DND-41 (cell line): ENCODE measurements at regions not wholly inside any gene's neighbourhood (a gene's known extent, or its start where the extent isn't known, plus 50 kb on each side); places are given as distances from the start of the nearest gene placed in this dataset.

Experiments
- EZH2 ChIP-seq: IDR thresholded peaks from 3 replicates; pipeline ENCODE4 v1.6.1; 2012; ENCODE audit warnings: borderline replicate concordance, low read depth, mild to moderate bottlenecking, moderate library complexity, low read length, inconsistent platforms; ENCODE audit not compliant: severe bottlenecking
- TF ChIP-seq, protein P1 (sequence below): IDR thresholded peaks from 2 replicates; pipeline ENCODE4 v1.5.1; 2012; ENCODE audit warnings: borderline replicate concordance, low read length, moderate library complexity, mild to moderate bottlenecking; ENCODE audit not compliant: poor library complexity, severe bottlenecking; ENCODE audit errors: extremely low read depth

DNA sequence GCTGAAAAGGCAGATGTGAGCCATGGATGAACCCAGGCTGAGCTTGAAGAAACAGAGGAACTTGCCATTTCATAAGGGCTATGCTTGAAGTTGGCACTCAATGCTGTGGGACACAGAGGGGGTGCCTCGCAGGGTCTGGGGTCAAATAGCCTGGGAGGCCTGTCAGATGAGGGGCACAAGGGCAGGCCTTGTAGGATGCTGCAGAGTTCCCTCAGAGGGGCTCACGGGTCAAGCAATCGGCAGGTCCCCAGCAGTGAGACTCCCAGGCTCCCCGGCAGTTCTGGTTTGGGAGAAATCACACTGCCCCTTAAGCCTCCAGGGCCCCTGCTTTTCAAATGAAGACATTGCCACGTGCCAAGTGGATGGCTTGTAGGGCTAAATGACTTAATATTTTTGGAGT, 116.7 kb upstream of the GRIK3 start:
- TF ChIP-seq, protein P1, sequence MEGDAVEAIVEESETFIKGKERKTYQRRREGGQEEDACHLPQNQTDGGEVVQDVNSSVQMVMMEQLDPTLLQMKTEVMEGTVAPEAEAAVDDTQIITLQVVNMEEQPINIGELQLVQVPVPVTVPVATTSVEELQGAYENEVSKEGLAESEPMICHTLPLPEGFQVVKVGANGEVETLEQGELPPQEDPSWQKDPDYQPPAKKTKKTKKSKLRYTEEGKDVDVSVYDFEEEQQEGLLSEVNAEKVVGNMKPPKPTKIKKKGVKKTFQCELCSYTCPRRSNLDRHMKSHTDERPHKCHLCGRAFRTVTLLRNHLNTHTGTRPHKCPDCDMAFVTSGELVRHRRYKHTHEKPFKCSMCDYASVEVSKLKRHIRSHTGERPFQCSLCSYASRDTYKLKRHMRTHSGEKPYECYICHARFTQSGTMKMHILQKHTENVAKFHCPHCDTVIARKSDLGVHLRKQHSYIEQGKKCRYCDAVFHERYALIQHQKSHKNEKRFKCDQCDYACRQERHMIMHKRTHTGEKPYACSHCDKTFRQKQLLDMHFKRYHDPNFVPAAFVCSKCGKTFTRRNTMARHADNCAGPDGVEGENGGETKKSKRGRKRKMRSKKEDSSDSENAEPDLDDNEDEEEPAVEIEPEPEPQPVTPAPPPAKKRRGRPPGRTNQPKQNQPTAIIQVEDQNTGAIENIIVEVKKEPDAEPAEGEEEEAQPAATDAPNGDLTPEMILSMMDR: no peak
- TF ChIP-seq EZH2: no peak
